ENCODE measurements at regions not wholly inside any gene's neighbourhood (a gene's known extent, or its start where the extent isn't known, plus 50 kb on each side); places are given as distances from the start of the nearest gene placed in this dataset.
"Not testable (repeated sequence)": the region's sequence is repeated elsewhere in the genome, so short reads cannot be mapped to it uniquely, and the experiment has no call there.

DNA sequence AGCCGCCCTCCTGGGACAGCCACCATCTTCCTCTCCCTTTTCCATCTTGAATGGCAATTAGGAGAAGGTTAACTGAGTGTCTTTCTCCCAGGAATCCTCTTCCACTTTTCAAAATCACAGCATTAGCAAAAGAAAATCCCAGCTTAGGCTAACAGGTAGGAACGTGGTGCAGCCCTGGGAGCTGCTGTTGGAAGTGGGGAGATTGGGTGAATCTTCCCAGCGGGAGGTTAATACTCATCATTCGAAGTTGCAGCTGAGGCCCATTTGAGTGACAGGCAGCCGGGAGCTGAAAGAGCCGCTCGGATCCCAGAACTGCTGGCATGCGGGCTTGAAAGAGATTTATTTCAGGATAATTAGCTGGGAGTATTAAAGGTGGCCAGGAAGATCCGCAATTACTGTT lies 306.0 kb downstream of the BCL11A start:
- DNase-seq (ENCODE audit: low read depth in 2 of 2): no peak

DNA sequence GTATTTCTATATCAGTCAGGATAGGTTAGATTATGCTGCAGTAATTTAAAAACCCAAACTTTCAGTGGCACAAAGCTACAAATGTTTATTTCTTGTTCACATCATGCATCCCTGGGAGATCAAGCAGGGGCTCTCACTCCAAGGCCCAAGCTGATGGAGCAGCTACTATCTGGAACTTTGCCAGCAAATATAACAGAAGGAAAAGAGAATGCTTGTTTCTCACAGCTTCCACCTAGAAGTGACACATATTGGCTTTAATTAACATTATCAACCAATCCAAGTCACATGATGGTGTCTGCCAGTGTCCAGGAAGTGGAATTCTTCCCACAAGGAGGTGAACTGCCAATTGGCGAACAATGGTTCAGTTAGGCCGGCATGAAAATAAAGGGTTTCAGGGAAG lies 306.9 kb downstream of the BCL11A start:
- no peak for DNase-seq (ENCODE audit: low read depth in 2 of 2)

DNA sequence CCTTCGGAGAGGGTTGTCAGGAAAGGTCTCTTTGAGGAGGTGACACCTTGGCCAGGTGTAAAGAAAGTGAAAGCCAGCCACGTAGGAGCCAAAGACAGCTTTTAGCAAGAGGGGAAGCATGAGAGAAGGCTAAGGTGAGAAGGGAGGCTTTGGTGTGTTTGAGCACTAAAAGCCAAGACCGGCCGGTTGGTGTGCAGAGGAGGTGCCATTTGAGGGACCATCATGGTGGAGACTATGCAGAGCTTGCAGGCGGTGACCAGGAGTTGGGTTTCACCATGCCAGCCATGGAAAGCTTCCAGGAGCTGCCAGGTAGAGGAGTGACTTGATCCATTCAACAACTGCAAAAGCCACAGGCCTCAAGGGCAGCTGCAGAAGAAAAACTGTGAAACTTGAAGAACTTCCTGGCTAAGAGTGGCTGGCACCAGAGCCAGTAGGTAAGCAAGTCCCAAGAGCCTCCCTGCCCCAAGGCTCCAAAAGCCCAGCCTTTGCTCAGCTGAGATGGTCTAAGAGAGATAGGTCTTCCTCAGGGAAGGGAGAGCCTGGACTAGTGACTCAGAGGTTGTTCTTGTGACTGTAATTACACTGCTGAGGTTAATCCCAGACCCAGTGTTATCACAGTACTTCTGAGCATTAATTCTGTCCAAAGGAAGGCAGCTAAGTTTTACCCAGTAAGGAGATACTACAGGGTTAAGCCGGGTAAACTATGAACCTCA lies 319.0 kb downstream of the BCL11A start:
- no peak for DNase-seq (ENCODE audit: low read depth in 2 of 2)

DNA sequence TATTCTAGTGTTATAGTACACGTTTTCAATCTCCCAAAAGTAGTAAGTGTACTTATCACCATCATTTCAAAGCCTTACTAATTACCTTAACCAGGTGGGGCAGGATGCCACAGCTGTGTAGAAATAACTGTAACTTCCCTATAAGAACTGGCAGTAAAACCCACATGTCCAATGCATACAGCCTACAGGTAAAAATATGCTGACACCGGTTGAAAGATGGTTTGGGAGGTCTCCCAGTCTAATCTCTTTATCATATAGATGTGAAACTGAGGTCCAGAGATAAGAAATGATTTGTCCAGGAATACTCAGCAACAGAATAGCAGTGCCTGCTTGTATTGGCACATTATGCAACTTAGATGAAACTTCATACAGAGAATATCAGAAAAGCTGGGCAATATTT lies 322.9 kb downstream of the BCL11A start:
- no peak for DNase-seq (ENCODE audit: low read depth in 2 of 2)

DNA sequence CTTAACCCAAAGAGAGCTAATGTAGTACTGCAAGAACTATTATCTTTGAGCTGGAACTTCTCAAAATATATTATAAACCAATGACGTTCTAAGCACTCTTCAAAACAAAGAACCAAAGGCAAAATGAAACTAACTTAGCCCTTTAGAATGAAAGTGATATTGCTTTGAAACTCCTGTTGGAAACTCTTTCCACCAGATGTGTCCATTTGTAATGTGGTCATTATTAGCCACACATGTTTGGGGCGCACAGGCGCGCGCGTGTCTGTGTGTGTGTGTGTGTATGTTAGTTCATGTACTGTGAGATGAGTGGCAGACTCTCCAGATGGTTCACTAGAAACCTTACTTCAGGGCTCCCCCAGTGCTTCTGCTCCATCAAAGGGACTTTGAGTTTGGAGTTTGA lies 323.4 kb downstream of the BCL11A start:
- DNase-seq (ENCODE audit: low read depth in 2 of 2): no peak

DNA sequence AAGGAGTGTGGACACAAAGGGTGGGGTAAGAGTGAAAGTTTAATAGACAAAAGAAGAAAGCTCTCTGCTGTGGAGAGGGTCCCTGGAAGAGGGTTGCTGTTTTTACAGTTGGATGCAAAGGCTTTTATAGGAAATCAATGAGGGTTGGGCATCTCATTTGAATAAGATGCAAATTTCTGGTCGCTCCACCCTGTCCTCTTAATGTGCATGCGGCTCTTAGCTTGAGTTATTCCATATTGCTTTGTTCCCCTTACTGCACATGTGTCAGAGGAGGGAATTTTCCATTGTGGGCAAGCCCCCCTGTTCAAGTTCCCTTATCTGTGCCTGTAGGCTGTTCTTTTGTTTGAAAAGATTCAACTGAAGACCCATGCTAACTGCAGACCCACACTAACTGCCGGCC lies 326.5 kb downstream of the BCL11A start:
- DNase-seq (ENCODE audit: low read depth in 2 of 2): no peak

DNA sequence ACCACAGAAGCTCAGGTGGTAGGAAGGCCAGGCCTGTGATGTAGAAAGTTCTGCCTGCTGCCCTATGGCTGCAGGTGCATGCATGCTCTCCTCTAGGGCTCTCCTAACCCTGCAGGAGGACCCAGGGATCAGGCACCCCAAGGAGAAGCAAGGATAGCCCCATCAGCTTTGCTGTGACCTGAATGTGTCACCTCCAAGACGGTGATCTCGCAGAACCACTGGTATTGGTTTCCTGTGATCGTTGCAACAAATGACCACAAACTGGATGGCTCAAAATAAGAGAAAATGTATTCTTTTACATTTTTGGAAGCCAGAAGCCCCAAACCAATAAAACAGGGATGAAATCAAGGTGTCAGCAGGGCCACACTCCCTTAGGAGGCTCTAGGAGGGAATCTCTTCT lies 327.3 kb downstream of the BCL11A start:
- DNase-seq (ENCODE audit: low read depth in 2 of 2): no peak

DNA sequence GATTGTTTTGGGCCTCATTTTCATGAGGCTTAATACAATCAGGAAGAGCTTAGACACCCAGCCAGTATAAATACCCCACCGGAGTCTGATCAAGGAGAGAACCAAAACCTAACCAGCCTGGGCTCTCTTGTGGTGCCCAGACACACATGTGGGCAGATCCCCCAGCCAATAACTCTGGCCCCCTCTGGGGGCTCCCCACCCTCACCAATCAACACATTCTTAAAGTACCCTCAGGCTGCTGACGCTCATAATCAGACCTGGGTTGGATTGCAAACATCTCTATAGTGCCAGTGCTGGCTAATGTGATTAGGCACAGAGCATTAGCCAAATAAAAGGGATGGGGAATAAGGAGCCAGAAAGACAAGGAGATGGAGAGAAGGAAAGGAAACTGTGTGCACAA lies 329.6 kb downstream of the BCL11A start:
- no peak for DNase-seq (ENCODE audit: low read depth in 2 of 2)

DNA sequence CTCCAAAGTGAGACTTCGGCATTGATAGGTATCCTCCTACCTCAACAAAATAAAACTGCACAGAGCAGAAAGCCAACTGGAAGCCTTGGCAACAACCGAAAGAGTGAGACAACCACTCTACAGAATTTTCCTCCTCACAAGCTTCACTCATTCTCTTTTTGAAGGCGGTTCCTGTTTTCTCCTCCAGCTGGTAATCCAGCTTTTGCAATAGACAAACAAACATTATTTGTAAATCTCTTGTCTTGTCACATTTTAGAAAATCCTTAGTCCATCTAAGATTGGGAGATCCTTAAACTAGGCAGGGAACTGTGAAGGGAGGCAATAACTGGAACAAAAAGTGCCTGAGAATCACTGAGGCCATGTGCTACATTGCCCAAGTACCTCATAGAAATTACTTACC lies 332.4 kb downstream of the BCL11A start:
- no peak for DNase-seq (ENCODE audit: low read depth in 2 of 2)

DNA sequence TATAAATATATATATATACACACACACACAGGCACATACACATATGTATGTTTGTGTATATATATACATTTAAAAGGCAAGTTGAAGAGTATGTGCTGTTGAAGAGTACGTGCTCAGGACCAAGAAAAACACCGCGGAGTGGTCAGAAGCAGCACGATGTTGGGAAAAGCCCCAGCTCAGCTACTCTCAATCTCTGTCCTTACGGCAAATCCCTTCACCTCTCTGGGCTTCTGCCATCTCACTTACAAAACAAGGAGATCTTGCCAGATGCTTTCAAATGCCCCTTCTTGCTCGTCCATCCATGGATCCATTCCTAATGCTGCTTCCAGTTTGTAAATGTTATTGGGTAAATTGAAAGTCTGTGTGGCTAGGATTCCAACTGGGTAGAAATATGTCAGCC lies 333.9 kb downstream of the BCL11A start:
- no peak for DNase-seq (ENCODE audit: low read depth in 2 of 2)

DNA sequence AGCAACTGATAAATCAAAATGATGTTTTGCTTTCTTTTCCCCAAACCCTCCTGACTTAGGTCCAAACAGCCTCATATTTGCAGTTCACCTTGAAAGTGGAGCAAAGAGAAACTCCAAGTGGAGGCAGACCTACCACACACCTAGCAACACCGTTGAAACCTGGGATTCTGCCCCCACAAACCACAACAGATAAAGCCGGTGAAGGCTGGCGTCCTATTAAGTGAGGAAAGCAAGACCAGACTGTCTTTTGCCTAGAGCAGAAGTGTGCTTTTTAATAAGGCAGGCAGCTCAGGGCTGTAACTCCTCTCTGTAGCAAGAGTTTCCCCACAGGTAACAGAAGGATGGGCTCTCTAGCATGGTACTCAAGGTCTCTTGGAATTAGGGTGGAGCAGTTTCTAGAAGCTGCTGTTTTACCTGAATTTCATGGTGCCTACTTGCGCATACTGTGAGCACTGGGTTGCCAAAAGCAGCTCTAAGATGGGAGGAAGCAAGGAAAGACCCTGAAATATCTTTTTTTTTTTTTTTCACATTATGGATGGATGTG lies 336.9 kb downstream of the BCL11A start:
- DNase-seq (ENCODE audit: low read depth in 2 of 2): no peak

DNA sequence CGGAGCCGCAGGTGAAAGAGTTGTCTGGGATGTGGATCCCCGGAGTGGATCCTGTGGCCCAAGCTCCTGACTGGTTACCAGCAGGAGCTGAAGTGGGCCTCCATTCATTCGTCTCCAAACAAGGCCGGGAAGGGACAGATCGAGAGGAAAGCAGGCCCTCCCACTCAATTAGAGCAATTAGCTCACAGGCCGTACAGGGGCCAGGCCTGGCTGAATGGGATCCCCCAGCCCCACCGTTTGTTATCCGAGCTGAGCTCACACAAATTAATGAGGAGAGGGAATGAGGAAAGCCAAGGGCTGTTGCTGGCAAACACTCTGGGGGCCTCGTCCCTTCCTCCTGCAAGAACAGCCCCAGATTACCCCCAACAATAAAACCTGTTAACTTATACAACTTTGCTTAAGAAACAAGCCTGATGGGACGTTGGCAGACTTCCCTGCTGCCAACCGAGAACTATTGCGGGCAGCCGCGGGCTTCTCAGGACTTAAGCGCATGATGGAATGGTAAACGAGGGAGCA lies 338.0 kb downstream of the BCL11A start:
- no peak for DNase-seq (ENCODE audit: low read depth in 2 of 2)

DNA sequence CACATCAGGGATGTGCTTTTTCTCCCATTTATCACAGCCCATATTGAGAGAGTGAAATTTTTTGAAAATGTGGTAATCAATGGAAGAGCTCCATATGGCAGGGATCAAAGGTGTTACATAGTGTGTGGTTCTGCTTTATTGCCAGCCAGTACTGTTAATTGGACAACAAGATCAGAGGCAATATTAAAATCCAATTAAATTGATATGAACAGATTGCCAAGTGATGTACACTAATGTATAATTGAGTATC lies 338.9 kb downstream of the BCL11A start:
- no peak for DNase-seq (ENCODE audit: low read depth in 2 of 2)

DNA sequence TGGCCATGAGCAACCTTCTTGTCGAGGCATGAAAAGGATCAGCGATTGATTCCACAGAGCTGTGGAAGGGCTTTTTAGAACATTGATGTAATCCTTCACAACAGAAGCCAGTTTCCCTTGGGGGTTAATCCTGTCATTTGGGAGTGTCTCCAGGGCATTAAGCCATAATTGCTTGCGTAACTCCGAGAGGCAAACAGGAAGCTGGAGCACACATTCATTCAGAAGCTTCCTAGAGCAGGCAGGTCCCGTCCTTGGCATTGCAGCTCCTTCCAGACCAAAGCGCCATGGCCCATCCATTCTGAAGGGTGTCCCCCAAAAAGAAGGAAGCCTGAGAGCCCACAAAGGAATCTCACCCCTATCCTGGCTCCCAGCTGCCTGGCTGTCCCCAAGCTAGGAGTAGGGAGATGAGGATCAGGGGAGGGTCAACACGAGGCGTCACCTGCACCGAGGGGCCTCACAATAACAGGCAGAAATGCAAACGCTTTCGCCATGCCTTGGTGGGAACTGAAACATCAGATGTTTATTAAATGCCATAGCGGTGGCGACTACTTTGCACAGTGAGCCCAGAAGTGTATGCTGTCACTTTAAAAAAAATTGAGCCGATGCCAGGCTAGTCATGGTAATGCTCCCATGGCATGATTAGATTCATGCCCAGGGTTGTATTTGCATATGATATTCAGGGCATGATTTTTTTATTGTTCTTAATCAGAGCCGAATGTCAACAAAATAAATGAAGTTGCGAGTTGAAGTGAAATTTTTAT lies 339.4 kb downstream of the BCL11A start:
- no peak for DNase-seq (ENCODE audit: low read depth in 2 of 2)

DNA sequence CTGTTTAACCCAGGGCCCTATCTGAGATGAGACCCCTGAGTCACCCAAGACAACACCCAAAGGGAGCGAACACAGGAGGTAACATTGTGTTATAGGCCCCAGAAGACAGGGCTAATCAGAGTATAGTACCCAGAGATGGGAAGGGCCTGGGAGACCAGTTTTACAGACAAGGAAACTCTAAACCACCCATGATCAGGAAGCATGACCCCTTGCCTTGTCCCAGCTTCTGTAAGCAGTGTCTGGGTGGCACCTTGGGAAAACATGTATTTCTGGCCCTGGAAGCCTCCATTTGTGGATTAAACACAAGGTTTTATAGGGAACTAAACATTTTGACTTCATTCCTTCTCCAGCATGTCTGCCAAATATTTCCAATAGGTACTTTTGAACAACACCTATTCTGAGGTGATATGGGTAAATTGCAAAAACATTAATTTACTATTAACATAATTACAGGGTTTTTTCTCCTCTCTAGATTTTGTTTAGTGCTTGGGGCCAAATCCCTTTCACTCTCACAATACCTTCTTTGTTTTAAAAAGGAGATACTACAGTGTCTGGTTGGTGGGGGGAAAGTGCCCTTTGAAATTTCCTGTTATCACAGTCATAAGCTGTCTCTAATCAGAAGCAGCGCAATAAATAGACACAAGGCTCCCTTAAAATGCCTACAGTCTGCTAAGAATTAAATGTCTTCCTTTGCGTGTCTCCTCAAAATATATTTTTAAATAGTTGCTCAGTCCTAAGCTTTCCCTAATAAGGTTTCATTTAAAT lies 341.1 kb downstream of the BCL11A start:
- no peak for DNase-seq (ENCODE audit: low read depth in 2 of 2)

DNA sequence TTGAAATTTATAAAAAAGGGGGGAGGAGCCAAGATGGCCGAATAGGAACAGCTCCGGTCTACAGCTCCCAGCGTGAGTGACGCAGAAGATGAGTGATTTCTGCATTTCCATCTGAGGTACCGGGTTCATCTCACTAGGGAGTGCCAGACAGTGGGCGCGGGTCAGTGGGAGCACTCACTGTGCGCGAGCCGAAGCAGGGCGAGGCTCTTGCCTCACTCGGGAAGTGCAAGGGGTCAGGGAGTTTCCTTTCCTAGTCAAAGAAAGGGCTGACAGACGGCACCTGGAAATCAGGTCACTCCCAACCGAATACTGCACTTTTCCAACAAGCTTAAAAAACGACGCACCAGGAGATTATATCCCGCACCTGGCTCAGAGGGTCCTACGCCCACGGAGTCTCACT lies 364.4 kb downstream of the BCL11A start:
- DNase-seq (ENCODE audit: low read depth in 2 of 2): not testable (repeated sequence)

DNA sequence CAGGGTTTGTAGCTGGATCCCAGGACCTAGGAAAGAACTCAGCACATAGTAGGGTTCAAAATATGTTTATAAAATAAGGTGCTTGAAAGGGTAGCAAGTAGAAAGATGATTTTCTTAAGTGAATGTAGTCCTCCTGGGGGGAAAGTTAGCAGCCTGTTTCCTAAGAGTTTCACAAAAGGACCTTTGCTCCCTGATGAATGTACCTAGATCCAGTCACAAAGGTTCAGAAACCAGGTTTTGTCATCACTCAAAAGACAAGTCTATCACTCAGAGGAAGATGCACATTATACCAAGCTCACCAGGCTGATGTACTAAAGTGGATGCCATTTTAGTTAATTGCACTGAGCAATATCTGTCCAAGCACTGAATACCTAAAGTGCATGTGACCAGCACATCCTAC lies 378.2 kb downstream of the BCL11A start:
- DNase-seq (ENCODE audit: low read depth in 2 of 2): no peak

DNA sequence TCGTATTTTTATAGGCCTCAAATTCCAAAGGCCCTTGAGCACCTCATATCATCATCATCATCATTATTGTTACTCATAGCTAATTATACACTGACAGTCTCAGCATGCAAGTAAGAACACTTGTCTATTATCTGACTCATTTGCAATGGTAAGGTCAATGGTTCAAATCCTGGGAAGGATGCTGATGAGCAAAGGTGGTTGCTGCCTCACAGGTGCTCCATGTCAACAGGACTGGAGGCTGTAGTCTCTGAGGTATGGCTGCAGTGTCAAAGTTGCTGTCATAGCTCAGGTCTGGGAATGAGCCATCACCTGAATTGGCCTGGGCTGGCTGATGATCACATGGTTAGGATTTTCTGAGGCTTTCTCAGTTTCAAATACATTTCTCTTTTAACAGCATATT lies 379.3 kb downstream of the BCL11A start:
- no peak for DNase-seq (ENCODE audit: low read depth in 2 of 2)

DNA sequence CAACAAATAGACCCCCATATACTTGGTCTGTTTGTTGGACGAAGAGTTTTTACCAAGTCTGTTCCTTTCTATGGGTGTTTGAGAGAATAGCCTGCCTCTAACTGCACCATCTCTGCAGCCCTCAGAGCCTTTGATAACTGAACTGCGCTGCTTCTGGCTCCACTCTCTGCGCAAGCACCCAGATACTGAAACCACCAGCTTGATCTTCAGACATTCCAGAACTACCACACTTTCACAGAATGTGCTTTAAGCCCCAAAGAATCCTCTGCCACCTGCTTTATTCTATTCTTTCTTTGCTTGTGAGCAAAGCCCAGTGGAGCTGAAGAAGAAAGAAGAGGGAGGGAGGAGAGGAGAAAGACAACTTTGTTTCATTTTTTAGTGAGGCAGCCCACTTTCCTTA lies 380.7 kb downstream of the BCL11A start:
- DNase-seq (ENCODE audit: low read depth in 2 of 2): no peak

DNA sequence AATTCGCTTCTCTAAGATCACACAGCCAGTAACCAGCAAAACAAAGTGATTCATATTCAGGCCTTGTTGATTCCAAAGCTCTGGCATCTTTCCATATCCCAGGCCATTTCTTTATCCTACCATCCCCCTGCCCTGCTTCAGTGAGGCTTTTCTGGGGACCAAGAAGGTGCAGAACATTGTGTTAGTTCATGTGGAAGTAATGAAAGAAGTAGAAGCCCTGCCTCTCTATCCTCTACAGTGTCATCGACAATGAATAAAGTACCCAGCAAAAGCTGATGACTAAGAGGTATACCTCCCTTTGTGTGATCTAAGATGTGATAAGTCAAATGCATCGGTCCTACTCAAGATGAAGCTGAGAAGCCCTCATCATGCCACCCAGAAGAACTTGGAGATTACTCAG lies 383.2 kb downstream of the BCL11A start:
- no peak for DNase-seq (ENCODE audit: low read depth in 2 of 2)

DNA sequence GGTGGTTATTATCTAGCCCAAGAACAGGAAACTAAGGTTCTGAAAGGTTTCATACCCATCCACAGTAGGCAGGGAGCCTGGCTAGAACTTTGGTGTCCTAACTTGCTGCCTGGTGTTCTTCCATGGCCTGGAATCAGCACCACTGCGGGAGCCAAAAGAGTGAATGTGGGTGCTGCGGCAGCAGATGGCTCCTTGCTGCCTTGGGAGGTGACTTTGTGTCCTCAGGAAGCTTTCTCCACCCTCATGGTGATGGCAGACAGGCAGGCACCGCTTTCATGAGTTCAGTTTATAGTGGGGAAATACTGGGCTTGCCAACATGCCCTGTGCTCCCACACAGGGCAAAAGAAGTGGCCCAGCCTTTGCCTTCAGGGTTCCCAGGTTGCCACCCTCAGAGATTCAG lies 385.2 kb downstream of the BCL11A start:
- DNase-seq (ENCODE audit: low read depth in 2 of 2): no peak

DNA sequence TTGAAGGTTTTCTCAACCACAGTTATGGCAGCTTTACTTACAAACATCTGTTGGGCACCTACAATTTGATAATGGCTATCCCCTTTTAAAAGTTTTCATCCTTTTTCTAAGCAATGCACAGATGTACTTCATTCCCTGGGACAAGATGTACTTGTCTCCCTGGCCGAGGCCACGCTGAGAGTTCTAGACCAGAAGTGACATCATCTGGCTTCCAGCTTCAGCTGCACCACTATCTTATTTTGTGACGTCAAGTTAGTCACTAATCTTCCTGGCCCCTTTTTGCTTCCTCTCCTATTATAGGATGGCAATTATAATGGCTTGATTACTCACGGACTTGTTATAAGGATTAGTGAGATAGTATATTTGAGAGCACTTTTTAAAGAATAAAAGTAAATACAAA lies 386.4 kb downstream of the BCL11A start:
- DNase-seq (ENCODE audit: low read depth in 2 of 2): no peak

DNA sequence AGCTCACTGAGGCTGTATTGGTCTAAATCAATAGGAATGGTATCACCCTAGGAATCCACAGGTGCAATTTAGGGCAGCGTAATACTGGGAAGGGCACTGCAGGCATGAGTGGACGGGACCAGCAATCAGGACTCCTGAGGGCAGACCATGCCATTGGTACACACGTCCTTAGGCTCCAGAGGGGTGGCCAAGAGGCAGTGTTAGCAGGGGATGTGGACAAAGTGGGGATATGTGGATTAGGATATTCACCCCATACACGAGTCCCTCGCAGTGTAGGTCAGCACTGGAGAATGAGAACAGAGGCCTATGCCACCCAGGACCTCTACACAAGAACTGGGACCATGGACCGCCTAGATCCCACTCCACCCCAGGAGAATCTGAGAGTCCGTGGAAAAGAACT lies 389.8 kb downstream of the BCL11A start:
- DNase-seq (ENCODE audit: low read depth in 2 of 2): no peak

Measured in stimulated activated CD4-positive, alpha-beta T cell treated with anti-CD3 and anti-CD28 coated beads, Interleukin-1b, Interleukin-23, amount 100 ng/mL, for 4 hours (primary cell).